HepG2 (cell line): ENCODE measurements at regions not wholly inside any gene's neighbourhood (a gene's known extent, or its start where the extent isn't known, plus 50 kb on each side); places are given as distances from the start of the nearest gene placed in this dataset.

Source experiments
- ATAC-seq: fragments of 200-7000 bp; cut with Tn5 transposase; 3 replicates; pipeline ENCODE4 v1.9.1; 2020; ENCODE audit warnings: mild to moderate bottlenecking, moderate library complexity
- BruUV-seq: library from RNA; stranded (reverse); fragments of 400-500 nt; replicated peaks from 2 replicates; lab custom pipeline; 2021; lab: Mats Ljungman, UMichigan
- CTCF ChIA-PET: fragments of 300-600 bp; formaldehyde crosslinking; extraction: SDS; loops from one replicate; lab custom pipeline; 2021; ENCODE audit warnings: low total read pairs, inconsistent platforms, low intra/inter-chr PET ratio; lab: Yijun Ruan, JAX
- POLR2A ChIA-PET: fragments of 350-600 bp; sonication (Branson Sonifier 250); formaldehyde crosslinking; loops from one replicate; lab custom pipeline; 2020; ENCODE audit warnings: antibody characterized with exemption, inconsistent platforms; lab: Yijun Ruan, JAX
- DNase-seq: peaks from one replicate; pipeline ENCODE4 v3.0.0-alpha.2; 2015; ENCODE audit warnings: low spot score
- FAIRE-seq: peaks from 3 replicates; lab custom pipeline; 2011; peaks lifted over from hg19 to GRCh38; lab: Jason Lieb, UNC
- H2AFZ ChIP-seq: one replicate; pipeline ENCODE4 v1.6.1; 2011; ENCODE audit warnings: low read length, inconsistent platforms
- H3K27ac ChIP-seq: fragments of 300-600 bp; 3 replicates; pipeline ENCODE4 v1.8.0; 2011; ENCODE audit warnings: mixed run types, mild to moderate bottlenecking, mixed read lengths, low read length, inconsistent platforms; ENCODE audit not compliant: insufficient read depth; ENCODE audit errors: extremely low read length
- H3K27me3 ChIP-seq, 2 experiments: fragments of 200-600 bp in 1 of 2; 2 replicates in 1 of 2; 3 replicates in 1 of 2; pipeline versions ENCODE4 v1.6.0 to v1.8.0; 2011; ENCODE audit warnings: low read length in 2 of 2, mild to moderate bottlenecking in 2 of 2, moderate library complexity in 2 of 2, inconsistent platforms in 1 of 2; ENCODE audit not compliant: insufficient read depth in 2 of 2, control insufficient read depth in 1 of 2
- H3K36me3 ChIP-seq, 2 experiments: fragments of 200-600 bp in 1 of 2; replicated peaks in 1 of 2; 2 replicates in 1 of 2; 3 replicates in 1 of 2; pipeline versions ENCODE4 v1.5.1 to v1.8.0; 2011; ENCODE audit warnings: low read length in 2 of 2, inconsistent platforms in 1 of 2; ENCODE audit not compliant: insufficient read depth in 2 of 2, control insufficient read depth in 1 of 2
- H3K4me1 ChIP-seq: 2 replicates; pipeline ENCODE4 v1.5.1; 2012; ENCODE audit warnings: low read length, inconsistent platforms; ENCODE audit not compliant: insufficient read depth
- H3K4me2 ChIP-seq: 2 replicates; pipeline ENCODE4 v1.6.0; 2011; ENCODE audit warnings: low read depth, low read length, inconsistent platforms
- H3K4me3 ChIP-seq, 3 experiments: fragments of 200-600 bp in 1 of 3; sonication (generic), shearing (Covaris generic) in 1 of 3; replicated peaks in 1 of 3; 2 replicates each; pipeline ENCODE4 v1.5.1; 2011 to 2016; ENCODE audit warnings: low read length in 3 of 3, inconsistent platforms in 2 of 3, low read depth in 2 of 3, mild to moderate bottlenecking in 2 of 3, control low read depth in 1 of 3, mixed read lengths in 1 of 3; ENCODE audit not compliant: insufficient read depth in 1 of 3
- H3K79me2 ChIP-seq: one replicate; pipeline ENCODE4 v1.6.1; 2011; ENCODE audit warnings: low read length, inconsistent platforms; ENCODE audit not compliant: insufficient read depth
- H3K9ac ChIP-seq: 2 replicates; pipeline ENCODE4 v1.6.0; 2011; ENCODE audit warnings: mild to moderate bottlenecking, low read depth, low read length, inconsistent platforms; ENCODE audit not compliant: insufficient read depth
- H3K9me3 ChIP-seq: 2 replicates; pipeline ENCODE4 v1.5.1; 2012; ENCODE audit warnings: mild to moderate bottlenecking, low read length
- H4K20me1 ChIP-seq: 2 replicates; pipeline ENCODE4 v1.6.0; 2011; ENCODE audit warnings: inconsistent platforms, mild to moderate bottlenecking, low read length, moderate library complexity; ENCODE audit not compliant: insufficient read depth
- GTF2F1 ChIP-seq: fragments of 150-350 bp; IDR thresholded peaks from 2 replicates; pipeline ENCODE4 v1.6.1; 2014; ENCODE audit warnings: low read length
- HOXD1 ChIP-seq: sonication (generic); formaldehyde crosslinking; IDR thresholded peaks from 2 replicates; pipeline ENCODE4 v1.5.0; 2020; ENCODE audit warnings: missing genetic modification reagents
- MAFF ChIP-seq: IDR thresholded peaks from 2 replicates; pipeline ENCODE4 v1.6.1; 2011; ENCODE audit warnings: low read depth, low read length, improper control_type of control experiment
- MAFK ChIP-seq, 2 experiments: IDR thresholded peaks in 1 of 2; conservative IDR thresholded peaks in 1 of 2; 2 replicates each; pipeline ENCODE4 v1.6.1; 2011; ENCODE audit warnings: improper control_type of control experiment in 2 of 2, low read length in 2 of 2
- MYPOP ChIP-seq: sonication (generic); formaldehyde crosslinking; IDR thresholded peaks from 2 replicates; pipeline ENCODE4 v1.8.1; 2023; ENCODE audit warnings: mild to moderate bottlenecking, moderate library complexity, missing genetic modification reagents
- PREB ChIP-seq: sonication (generic); formaldehyde crosslinking; IDR thresholded peaks from 2 replicates; pipeline ENCODE4 v1.4.0; 2020; ENCODE audit warnings: missing genetic modification reagents
- SIX1 ChIP-seq: sonication (generic); formaldehyde crosslinking; IDR thresholded peaks from 2 replicates; pipeline ENCODE4 v1.4.0; 2020; ENCODE audit warnings: missing genetic modification reagents, borderline replicate concordance
- THYN1 ChIP-seq: sonication (generic); formaldehyde crosslinking; IDR thresholded peaks from 2 replicates; pipeline ENCODE4 v1.8.1; 2023; ENCODE audit warnings: low read depth, mild to moderate bottlenecking, moderate library complexity, missing genetic modification reagents, borderline replicate concordance
- WGBS: methylation state at CpG from one replicate; pipeline ENCODE4 v1.1.6; 2017; ENCODE audit warnings: low lambda C conversion rate; 5-methylcytosine and 5-hydroxymethylcytosine counted together
- in situ Hi-C: cut with HindIII; loops from 2 replicates; pipeline ENCODE4 v1.10.0; 2017; ENCODE audit warnings: low pct_unique_long_range_greater_than_20kb; ENCODE audit not compliant: extremely low pct_ligation_motif_present
- intact Hi-C: fragments of 100-400 bp; cut with micrococcal nuclease; formaldehyde crosslinking; loops from one replicate; pipeline ENCODE4 v1.10.0; 2022; ENCODE audit not compliant: unreplicated experiment

- TF ChIP-seq GTF2F1, result no peak
- no peak for TF ChIP-seq MYPOP
- TF ChIP-seq PREB (CRISPR knock-in tag), result no peak
These were observed 559.9 kb downstream of the TSN start (continued) for GRCh38 chr2:122315306-122315705.

GRCh38 chr2:122319539-122320132 is 564.2 kb downstream of the TSN start:
- Histone ChIP-seq H3K36me3 (no peaks in the 10 kb centered on the region), H2AFZ (no peak overlapping the region), H3K27me3 (no peaks in the 10 kb centered on the region), H3K4me2 (no peak overlapping the region), H3K9ac (no peak overlapping the region), H3K4me3 (no peak overlapping the region), H3K4me1 (no peaks in the 10 kb centered on the region), H3K79me2 (no peaks in the 10 kb centered on the region), H3K27ac (no peak overlapping the region), H4K20me1 (no peaks in the 10 kb centered on the region), H3K9me3 (no peaks in the 10 kb centered on the region)
- intact Hi-C loops, result no loop called here
- in situ Hi-C loops, result no loop called here
- DNase-seq, result no peak
- WGBS, result 0% methylated on average over 4 of the region's 4 CpGs
- POLR2A ChIA-PET, result no interaction called here
- TF ChIP-seq MAFK (conservative IDR thresholded peaks at IDR 0.05 in 1 of 2, IDR thresholded peaks at IDR 0.05 in 1 of 2; ENCODE audit: low read length in 2 of 2) (peak; percentile 30 to 73; a peak in 3 of 4 replicates), MAFF (peak; percentile 67), SIX1 (CRISPR knock-in tag) (no peak), THYN1 (CRISPR knock-in tag) (no peak), HOXD1 (CRISPR knock-in tag) (no peak)
- CTCF ChIA-PET, result no interaction called here
- BruUV-seq, result no TSS peak
- no peak for ATAC-seq
- FAIRE-seq, result no peak
